ENCODE measurements at regions not wholly inside any gene's neighbourhood (a gene's known extent, or its start where the extent isn't known, plus 50 kb on each side); places are given as distances from the start of the nearest gene placed in this dataset.

- Histone ChIP-seq H3K27me3 (ENCODE audit: control insufficient read depth, insufficient read depth, low read length) (no peaks in the 10 kb centered on the region), H3K9me3 (ENCODE audit: control insufficient read depth, insufficient read depth, low read depth, low read length) (no peaks in the 10 kb centered on the region; the same call in 1 of the 2 replicates), H3K4me1 (ENCODE audit: control insufficient read depth, insufficient read depth, low read length) (no peaks in the 10 kb centered on the region), H3K4me3 (ENCODE audit: low read depth in 2 of 2, low read length in 2 of 2) (no peak overlapping the region), H3K36me3 (ENCODE audit: control insufficient read depth, insufficient read depth, low read length) (no peaks in the 10 kb centered on the region), H3K27ac (ENCODE audit: low read length) (no peak overlapping the region)
- ChIA-PET CTCF (no interaction called here), POLR2A (no interaction called here)
- in situ Hi-C loops (cut with HindIII; ENCODE audit: low pct_unique_long_range_greater_than_20kb, low sequenced_read_pairs) (no loop called here), intact Hi-C loops (cut with micrococcal nuclease; ENCODE audit: unreplicated experiment) (no loop called here)
- DNase-seq (ENCODE audit: low read depth, low spot score), result no peak
- TF ChIP-seq TCF7L2 (IDR thresholded peaks at IDR 0.05; ENCODE audit: low read depth, low read length) (no peak), REST (IDR thresholded peaks at IDR 0.05; ENCODE audit: insufficient read depth in 1 of 2, low read depth in 2 of 2, low read length in 1 of 2) (no peak), POLR2AphosphoS5 (IDR thresholded peaks at IDR 0.05; ENCODE audit: low read depth, low read length) (no peak), SIN3A (IDR thresholded peaks at IDR 0.05; ENCODE audit: borderline replicate concordance, insufficient read depth, low read depth, low read length) (no peak), CTCF (IDR thresholded peaks at IDR 0.05) (no peak)
- no peak for ATAC-seq
- no TSS peak for BruUV-seq (replicated peaks)
These were observed 108.7 kb downstream of the PSMG1 start for GRCh38 chr21:39074508-39074907.

GRCh38 chr21:39073717-39074116 is 109.5 kb downstream of the PSMG1 start:
- Histone ChIP-seq H3K4me1 (ENCODE audit: control insufficient read depth, insufficient read depth, low read length) (no peaks in the 10 kb centered on the region), H3K36me3 (ENCODE audit: control insufficient read depth, insufficient read depth, low read length) (no peaks in the 10 kb centered on the region), H3K27ac (ENCODE audit: low read length) (no peak overlapping the region), H3K27me3 (ENCODE audit: control insufficient read depth, insufficient read depth, low read length) (no peaks in the 10 kb centered on the region), H3K9me3 (ENCODE audit: control insufficient read depth, insufficient read depth, low read depth, low read length) (no peaks in the 10 kb centered on the region; the same call in 1 of the 2 replicates), H3K4me3 (ENCODE audit: low read depth in 2 of 2, low read length in 2 of 2) (no peak overlapping the region)
- TF ChIP-seq TCF7L2 (IDR thresholded peaks at IDR 0.05; ENCODE audit: low read depth, low read length) (no peak), SIN3A (IDR thresholded peaks at IDR 0.05; ENCODE audit: borderline replicate concordance, insufficient read depth, low read depth, low read length) (no peak), REST (IDR thresholded peaks at IDR 0.05; ENCODE audit: insufficient read depth in 1 of 2, low read depth in 2 of 2, low read length in 1 of 2) (no peak), CTCF (IDR thresholded peaks at IDR 0.05) (no peak), POLR2AphosphoS5 (IDR thresholded peaks at IDR 0.05; ENCODE audit: low read depth, low read length) (no peak)
- intact Hi-C loops (cut with micrococcal nuclease; ENCODE audit: unreplicated experiment) (no loop called here), in situ Hi-C loops (cut with HindIII; ENCODE audit: low pct_unique_long_range_greater_than_20kb, low sequenced_read_pairs) (no loop called here)
- BruUV-seq (replicated peaks), result no TSS peak
- CTCF ChIA-PET, result no interaction called here
- no peak for ATAC-seq
- POLR2A ChIA-PET, result no interaction called here
- no peak for DNase-seq (ENCODE audit: low read depth, low spot score)
